Hematopoietic multipotent progenitor cell (in vitro differentiated cells): ENCODE measurements at regions not wholly inside any gene's neighbourhood (a gene's known extent, or its start where the extent isn't known, plus 50 kb on each side); places are given as distances from the start of the nearest gene placed in this dataset.
"Not testable (repeated sequence)": the region's sequence is repeated elsewhere in the genome, so short reads cannot be mapped to it uniquely, and the experiment has no call there.

Source experiments
- DNase-seq, 3 donors: peaks; one replicate each; pipeline ENCODE4 v3.0.0-alpha.2; 2011 to 2015; ENCODE audit warnings: low read depth in 2 of 3, low spot score in 2 of 3

- no peak for DNase-seq
Observed at GRCh38 chr17:77620282-77620681, 338.2 kb upstream of the TNRC6C start.

- DNase-seq = not testable (repeated sequence)
Observed at GRCh38 chr17:77622084-77622483, 336.4 kb upstream of the TNRC6C start.

- no peak for DNase-seq
Observed at GRCh38 chr17:77622647-77623046, 335.9 kb upstream of the TNRC6C start.

- not testable (repeated sequence) for DNase-seq
Observed at GRCh38 chr17:77623321-77623720, 335.2 kb upstream of the TNRC6C start.

- DNase-seq = no peak
Observed at GRCh38 chr17:77628035-77628434, 330.5 kb upstream of the TNRC6C start.

- not testable (repeated sequence) for DNase-seq
Observed at GRCh38 chr17:77629284-77629683, 329.2 kb upstream of the TNRC6C start.

GRCh38 chr17:77631307-77631706 is 327.2 kb upstream of the TNRC6C start:
- DNase-seq = no peak

- DNase-seq = no peak
Observed at GRCh38 chr17:77632619-77633018, 325.9 kb upstream of the TNRC6C start.

- DNase-seq = no peak
Observed at GRCh38 chr17:77634710-77635109, 323.8 kb upstream of the TNRC6C start.

GRCh38 chr17:77635176-77635575 is 323.3 kb upstream of the TNRC6C start:
- DNase-seq = no peak

- not testable (repeated sequence) for DNase-seq
Observed at GRCh38 chr17:77635785-77636184, 322.7 kb upstream of the TNRC6C start.

- no peak for DNase-seq
Observed at GRCh38 chr17:77636835-77637817, 321.4 kb upstream of the TNRC6C start.

- no peak for DNase-seq
Observed at GRCh38 chr17:77637818-77638575, 320.5 kb upstream of the TNRC6C start.

- DNase-seq = no peak
Observed at GRCh38 chr17:77640252-77640651, 318.3 kb upstream of the TNRC6C start.

- no peak for DNase-seq
Observed at GRCh38 chr17:77640916-77641605, 317.4 kb upstream of the TNRC6C start.

GRCh38 chr17:77641718-77642117 is 316.8 kb upstream of the TNRC6C start:
- no peak for DNase-seq

GRCh38 chr17:77644181-77645071 is 314.1 kb upstream of the TNRC6C start:
- DNase-seq = no peak

- peak in 2 of 3 donors; percentile 27 to 68 for DNase-seq
Observed at GRCh38 chr17:77645072-77646045, 313.1 kb upstream of the TNRC6C start.

- DNase-seq = no peak
Observed at GRCh38 chr17:77646046-77646430, 312.5 kb upstream of the TNRC6C start.
